ENCODE measurements at regions not wholly inside any gene's neighbourhood (a gene's known extent, or its start where the extent isn't known, plus 50 kb on each side); places are given as distances from the start of the nearest gene placed in this dataset.

DNA sequence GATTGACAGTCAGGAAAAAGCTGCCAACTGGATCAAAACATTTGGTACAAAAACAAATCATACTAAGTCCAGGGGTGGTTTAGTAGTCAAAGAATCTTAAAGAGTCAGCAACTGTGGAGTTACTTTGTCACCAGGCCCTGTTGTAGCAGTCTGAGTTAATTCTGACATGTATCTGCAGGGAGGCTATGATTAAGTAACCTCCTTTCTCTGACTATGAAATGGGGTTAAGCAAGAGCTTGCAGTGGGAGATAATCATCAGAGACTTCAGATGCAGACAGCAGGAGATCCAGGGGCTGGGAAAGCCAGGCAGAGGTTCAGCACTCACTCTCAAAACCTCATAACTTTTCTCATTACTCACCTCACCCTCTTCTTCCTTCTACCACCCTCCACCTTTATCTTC lies 99.2 kb upstream of the BTG3 start:
- TF ChIP-seq, protein P1, sequence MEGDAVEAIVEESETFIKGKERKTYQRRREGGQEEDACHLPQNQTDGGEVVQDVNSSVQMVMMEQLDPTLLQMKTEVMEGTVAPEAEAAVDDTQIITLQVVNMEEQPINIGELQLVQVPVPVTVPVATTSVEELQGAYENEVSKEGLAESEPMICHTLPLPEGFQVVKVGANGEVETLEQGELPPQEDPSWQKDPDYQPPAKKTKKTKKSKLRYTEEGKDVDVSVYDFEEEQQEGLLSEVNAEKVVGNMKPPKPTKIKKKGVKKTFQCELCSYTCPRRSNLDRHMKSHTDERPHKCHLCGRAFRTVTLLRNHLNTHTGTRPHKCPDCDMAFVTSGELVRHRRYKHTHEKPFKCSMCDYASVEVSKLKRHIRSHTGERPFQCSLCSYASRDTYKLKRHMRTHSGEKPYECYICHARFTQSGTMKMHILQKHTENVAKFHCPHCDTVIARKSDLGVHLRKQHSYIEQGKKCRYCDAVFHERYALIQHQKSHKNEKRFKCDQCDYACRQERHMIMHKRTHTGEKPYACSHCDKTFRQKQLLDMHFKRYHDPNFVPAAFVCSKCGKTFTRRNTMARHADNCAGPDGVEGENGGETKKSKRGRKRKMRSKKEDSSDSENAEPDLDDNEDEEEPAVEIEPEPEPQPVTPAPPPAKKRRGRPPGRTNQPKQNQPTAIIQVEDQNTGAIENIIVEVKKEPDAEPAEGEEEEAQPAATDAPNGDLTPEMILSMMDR (conservative IDR thresholded peaks at IDR 0.05) = no peak
- TF ChIP-seq EZH2 (IDR thresholded peaks at IDR 0.05; ENCODE audit: low read depth) = no peak

All from PC-9 (cell line).